Large intestine (tissue), 3 donors: ENCODE measurements at regions not wholly inside any gene's neighbourhood (a gene's known extent, or its start where the extent isn't known, plus 50 kb on each side); places are given as distances from the start of the nearest gene placed in this dataset.
"Not testable (repeated sequence)": the region's sequence is repeated elsewhere in the genome, so short reads cannot be mapped to it uniquely, and the experiment has no call there.

ENCODE experiments used
- DNase-seq, 2 donors: peaks; one replicate each; pipeline versions ENCODE4 v3.0.0 to v3.0.0-alpha.2; 2013
- H3K27ac ChIP-seq: one replicate; pipeline ENCODE4 v1.5.1; 2013; ENCODE audit warnings: low read length
- H3K27me3 ChIP-seq: 2 replicates; pipeline ENCODE4 v1.6.1; 2013; ENCODE audit warnings: low read length; ENCODE audit not compliant: control insufficient read depth, insufficient read depth
- H3K36me3 ChIP-seq: 2 replicates; pipeline ENCODE4 v1.6.1; 2013; ENCODE audit warnings: low read length; ENCODE audit not compliant: control insufficient read depth, insufficient read depth
- H3K4me1 ChIP-seq: one replicate; pipeline ENCODE4 v1.6.1; 2013; ENCODE audit warnings: low read length; ENCODE audit not compliant: control insufficient read depth, insufficient read depth
- H3K4me3 ChIP-seq: one replicate; pipeline ENCODE4 v1.5.1; 2013; ENCODE audit warnings: low read length
- H3K9me3 ChIP-seq: one replicate; pipeline ENCODE4 v1.6.1; 2013; ENCODE audit warnings: mild to moderate bottlenecking, low read depth, low read length, moderate library complexity; ENCODE audit not compliant: control insufficient read depth
- WGBS: methylation state at CpG from one replicate; pipeline ENCODE4 v1.1.5; 2013; ENCODE audit warnings: low lambda C conversion rate; ENCODE audit not compliant: insufficient coverage; 5-methylcytosine and 5-hydroxymethylcytosine counted together

- H3K36me3 ChIP-seq: no peaks in the 10 kb centered on the region
- H3K4me3 ChIP-seq: no peak overlapping the region
- no peak overlapping the region for H3K27ac ChIP-seq
- H3K9me3 ChIP-seq: no peaks in the 10 kb centered on the region
- no peaks in the 10 kb centered on the region for H3K4me1 ChIP-seq
- 95% methylated on average over 3 of the region's 9 CpGs for WGBS
- H3K27me3 ChIP-seq: no peaks in the 10 kb centered on the region
- DNase-seq: no peak
Observed at GRCh38 chr12:75658901-75659823, 147.8 kb upstream of the KRR1 start.

- H3K9me3 ChIP-seq: no peaks in the 10 kb centered on the region
- H3K4me1 ChIP-seq: no peaks in the 10 kb centered on the region
- H3K4me3 ChIP-seq: no peak overlapping the region
- H3K36me3 ChIP-seq: no peaks in the 10 kb centered on the region
- no peak for DNase-seq
- no peak overlapping the region for H3K27ac ChIP-seq
- no peaks in the 10 kb centered on the region for H3K27me3 ChIP-seq
Observed at GRCh38 chr12:75658286-75658685, 146.9 kb upstream of the KRR1 start.

- no peaks in the 10 kb centered on the region for H3K36me3 ChIP-seq
- no peaks in the 10 kb centered on the region for H3K27me3 ChIP-seq
- H3K9me3 ChIP-seq: no peaks in the 10 kb centered on the region
- H3K27ac ChIP-seq: no peak overlapping the region
- H3K4me3 ChIP-seq: no peak overlapping the region
- H3K4me1 ChIP-seq: no peaks in the 10 kb centered on the region
- WGBS: 100% methylated on average over 1 of the region's 2 CpGs
- DNase-seq: no peak
Observed at GRCh38 chr12:75657831-75658230, 146.4 kb upstream of the KRR1 start.

DNA sequence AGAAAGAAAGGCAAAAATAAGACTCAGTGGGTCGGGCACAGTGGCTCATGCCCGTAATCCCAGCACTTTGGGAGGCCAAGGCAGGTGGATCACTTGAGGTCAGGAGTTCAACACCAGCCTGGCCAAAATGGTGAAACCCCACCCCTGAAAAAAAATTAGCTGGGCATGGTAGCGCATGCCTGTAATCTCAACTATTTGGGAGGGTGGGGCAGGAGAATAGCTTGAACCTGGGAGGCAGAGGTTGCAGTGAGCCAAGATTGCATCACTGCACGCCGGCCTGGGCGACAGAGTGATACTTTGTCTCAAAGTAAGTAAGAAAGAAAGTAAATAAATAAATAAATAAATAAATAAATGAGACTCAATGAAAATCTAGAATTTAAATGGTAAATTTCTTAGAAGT is 145.9 kb upstream of the KRR1 start:
- H3K36me3 ChIP-seq, DNase-seq, H3K9me3 ChIP-seq, H3K4me3 ChIP-seq, H3K27ac ChIP-seq, H3K27me3 ChIP-seq, H3K4me1 ChIP-seq: not testable (repeated sequence)
- 67% methylated on average over 1 of the region's 6 CpGs for WGBS

- H3K27me3 ChIP-seq: no peaks in the 10 kb centered on the region
- WGBS: 29% methylated on average over 1 of the region's 1 CpG
- no peak for DNase-seq
- no peaks in the 10 kb centered on the region for H3K36me3 ChIP-seq
- H3K27ac ChIP-seq: no peak overlapping the region
- H3K9me3 ChIP-seq: no peaks in the 10 kb centered on the region
- no peaks in the 10 kb centered on the region for H3K4me1 ChIP-seq
- H3K4me3 ChIP-seq: no peak overlapping the region
Observed at GRCh38 chr12:75656648-75657047, 145.2 kb upstream of the KRR1 start.

- Histone ChIP-seq H3K9me3 (no peaks in the 10 kb centered on the region), H3K36me3 (no peaks in the 10 kb centered on the region), H3K4me1 (no peaks in the 10 kb centered on the region), H3K27ac (no peak overlapping the region), H3K4me3 (no peak overlapping the region), H3K27me3 (no peaks in the 10 kb centered on the region)
- DNase-seq: no peak
Observed at GRCh38 chr12:75656210-75656609, 144.8 kb upstream of the KRR1 start.

- H3K4me1 ChIP-seq: no peaks in the 10 kb centered on the region
- no peaks in the 10 kb centered on the region for H3K27me3 ChIP-seq
- no peaks in the 10 kb centered on the region for H3K36me3 ChIP-seq
- no peak overlapping the region for H3K27ac ChIP-seq
- 100% methylated on average over 2 of the region's 4 CpGs for WGBS
- no peaks in the 10 kb centered on the region for H3K9me3 ChIP-seq
- DNase-seq: no peak
- no peak overlapping the region for H3K4me3 ChIP-seq
Observed at GRCh38 chr12:75655315-75655806, 144.0 kb upstream of the KRR1 start.

DNA sequence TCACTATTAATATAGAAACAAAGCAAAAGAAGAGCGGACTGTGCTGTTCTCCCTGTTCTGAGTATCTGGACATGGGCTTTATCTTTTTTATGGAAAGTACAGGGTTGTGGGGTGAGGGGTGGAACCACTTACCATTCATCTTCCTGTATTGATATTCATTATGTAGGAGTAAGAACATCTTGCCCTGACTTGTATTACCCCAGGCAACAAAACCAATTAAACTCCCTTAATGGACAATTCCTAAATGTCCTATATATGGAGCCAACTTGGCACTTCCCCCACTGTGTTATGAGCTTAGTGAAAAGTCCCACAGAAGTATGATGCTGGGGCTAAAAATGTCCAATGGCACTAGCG is 139.9 kb upstream of the KRR1 start:
- no peak overlapping the region for H3K4me3 ChIP-seq
- H3K27ac ChIP-seq: no peak overlapping the region
- H3K27me3 ChIP-seq: no peaks in the 10 kb centered on the region
- WGBS: 67% methylated on average over 1 of the region's 2 CpGs
- H3K4me1 ChIP-seq: no peaks in the 10 kb centered on the region
- H3K9me3 ChIP-seq: no peaks in the 10 kb centered on the region
- H3K36me3 ChIP-seq: no peaks in the 10 kb centered on the region
- no peak for DNase-seq

DNA sequence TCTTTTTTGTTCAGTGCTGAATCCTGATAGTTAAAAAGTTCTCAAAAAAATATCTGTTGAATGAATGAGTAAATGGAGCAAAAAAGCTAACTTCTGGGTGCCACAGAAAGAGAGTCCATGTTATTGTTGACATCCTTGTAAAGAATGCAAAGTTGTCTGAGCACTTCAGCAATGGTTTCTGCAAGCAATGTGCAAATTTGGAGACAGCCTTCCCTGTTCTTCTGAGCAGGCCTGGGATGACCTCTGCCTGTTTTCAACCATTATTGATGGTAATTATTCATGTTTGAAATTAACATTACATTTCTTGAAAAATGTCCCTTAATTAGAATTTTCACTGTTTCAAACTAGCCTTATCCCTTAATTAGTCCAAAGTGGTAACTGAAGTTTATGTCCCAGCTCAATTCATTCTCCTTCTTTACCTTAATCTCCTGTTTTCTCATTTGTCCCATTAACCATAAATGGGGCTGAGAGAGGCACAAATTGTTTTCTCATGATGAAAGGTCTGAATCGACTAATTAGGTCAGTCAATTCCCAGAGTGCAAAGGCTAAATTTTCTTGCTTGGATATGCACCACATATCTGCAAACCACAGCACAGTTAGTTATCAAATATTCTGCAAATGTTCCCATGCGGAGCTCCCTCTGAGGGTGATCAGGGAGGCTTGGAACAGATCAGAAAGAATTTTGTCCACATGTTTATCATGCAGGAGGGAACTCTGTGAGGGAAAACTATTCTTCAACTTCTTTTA is 139.4 kb upstream of the KRR1 start:
- H3K9me3 ChIP-seq: no peaks in the 10 kb centered on the region
- H3K4me1 ChIP-seq: no peaks in the 10 kb centered on the region
- no peaks in the 10 kb centered on the region for H3K27me3 ChIP-seq
- no CpG with 5 or more reads among the region's 2 CpGs for WGBS
- no peak for DNase-seq
- H3K27ac ChIP-seq: no peak overlapping the region
- no peaks in the 10 kb centered on the region for H3K36me3 ChIP-seq
- H3K4me3 ChIP-seq: no peak overlapping the region

DNA sequence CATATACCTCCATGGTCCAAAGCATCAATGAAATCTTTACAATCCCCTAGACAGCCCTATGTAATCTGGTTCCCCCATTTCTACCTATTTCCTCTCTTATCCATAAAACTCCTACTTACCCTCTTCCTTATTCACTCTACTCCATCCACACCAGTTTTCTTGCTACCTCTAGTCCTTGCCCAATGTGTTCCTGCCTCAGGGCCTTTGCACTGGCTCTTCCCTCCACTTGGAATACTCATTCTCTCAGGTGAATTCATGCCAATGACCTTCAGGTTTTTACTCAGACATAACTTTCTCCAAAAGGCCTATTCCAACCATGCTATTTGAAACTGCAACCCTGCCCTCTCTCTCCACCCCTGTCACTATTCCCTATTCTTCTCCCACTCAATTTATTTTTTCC is 138.7 kb upstream of the KRR1 start:
- Histone ChIP-seq H3K36me3 (no peaks in the 10 kb centered on the region), H3K4me3 (no peak overlapping the region), H3K4me1 (no peaks in the 10 kb centered on the region), H3K9me3 (no peaks in the 10 kb centered on the region), H3K27ac (no peak overlapping the region), H3K27me3 (no peaks in the 10 kb centered on the region)
- no peak for DNase-seq

DNA sequence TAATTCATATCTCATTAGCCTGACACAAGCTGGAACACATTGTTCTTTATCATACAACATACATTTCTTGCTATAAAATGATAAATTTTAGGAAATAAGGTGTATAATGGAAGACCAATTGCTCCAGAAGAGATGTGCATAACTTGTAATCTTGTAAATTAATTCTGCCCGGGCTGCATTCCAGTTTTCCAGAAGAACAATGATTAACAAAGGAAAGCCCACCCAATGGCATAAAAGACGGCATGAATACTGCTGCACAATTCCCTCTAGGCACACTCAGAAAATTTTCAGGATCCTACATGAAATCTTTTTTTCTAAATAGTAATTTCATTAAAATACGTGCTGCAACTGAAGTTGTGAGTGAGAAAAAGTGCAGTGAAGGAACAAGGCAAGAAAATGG is 137.4 kb upstream of the KRR1 start:
- Histone ChIP-seq H3K4me3 (no peak overlapping the region), H3K4me1 (no peaks in the 10 kb centered on the region), H3K27ac (no peak overlapping the region), H3K36me3 (no peaks in the 10 kb centered on the region), H3K27me3 (no peaks in the 10 kb centered on the region), H3K9me3 (no peaks in the 10 kb centered on the region)
- WGBS: no CpG with 5 or more reads among the region's 3 CpGs
- DNase-seq: no peak
